ENCODE measurements at regions not wholly inside any gene's neighbourhood (a gene's known extent, or its start where the extent isn't known, plus 50 kb on each side); places are given as distances from the start of the nearest gene placed in this dataset.
"Not testable (repeated sequence)": the region's sequence is repeated elsewhere in the genome, so short reads cannot be mapped to it uniquely, and the experiment has no call there.

DNA sequence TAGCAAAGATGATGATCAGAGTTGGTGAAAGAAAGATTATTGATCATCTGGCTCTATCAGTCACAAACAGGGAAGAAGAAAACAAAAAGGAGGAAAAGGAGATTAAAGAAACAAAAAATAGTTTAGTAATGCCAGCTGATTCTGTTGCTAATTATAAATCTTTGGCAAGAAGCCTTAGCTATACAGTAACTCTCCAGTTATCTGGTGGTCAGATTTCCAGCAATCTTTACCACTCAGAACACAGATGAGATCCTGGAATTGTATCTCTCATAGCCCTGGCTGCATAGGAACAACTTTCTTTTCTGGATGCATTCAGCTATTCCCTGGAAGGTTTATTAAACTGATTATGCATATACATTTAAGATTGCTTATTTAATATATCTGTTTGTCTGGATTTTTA is 256.8 kb upstream of the ZEB2 start:
- no peak for DNase-seq

DNA sequence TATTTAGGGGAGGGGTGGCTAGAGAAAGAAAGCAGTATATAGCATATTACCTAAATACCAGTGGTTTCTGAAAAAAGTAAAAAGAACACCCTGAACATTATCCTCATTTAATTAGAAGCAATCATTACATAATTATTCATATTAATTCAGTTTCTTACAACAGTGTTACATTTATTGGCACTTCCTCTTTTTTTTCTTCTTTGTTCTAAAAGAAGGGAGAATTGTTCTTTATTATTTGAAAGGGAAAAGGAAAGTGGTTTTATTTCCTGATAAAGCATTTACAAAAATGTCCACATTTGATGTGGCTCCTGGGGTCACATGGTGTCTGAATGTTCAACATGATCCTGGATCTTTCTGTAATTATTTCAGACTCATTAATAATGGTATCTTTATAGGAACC is 254.9 kb upstream of the ZEB2 start:
- no peak for DNase-seq

DNA sequence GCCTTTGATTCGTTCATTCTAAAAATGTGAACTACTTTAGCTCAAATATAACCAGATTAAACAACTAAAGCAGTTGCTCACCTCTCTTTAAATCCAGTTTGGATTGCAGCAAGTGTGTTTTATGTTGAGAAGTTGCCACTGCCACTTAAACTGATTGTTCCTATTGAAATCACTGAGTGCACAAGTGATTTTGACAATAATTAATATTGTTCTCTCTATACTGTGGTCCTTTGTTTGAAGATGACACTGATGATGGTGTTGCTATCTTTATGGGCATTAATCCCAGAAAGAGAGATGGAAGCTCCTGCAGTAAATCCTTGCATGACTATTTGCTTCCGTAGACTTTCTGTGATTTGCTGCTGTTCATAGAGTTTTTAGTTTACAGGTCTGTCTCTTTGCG is 251.4 kb upstream of the ZEB2 start:
- no peak for DNase-seq

DNA sequence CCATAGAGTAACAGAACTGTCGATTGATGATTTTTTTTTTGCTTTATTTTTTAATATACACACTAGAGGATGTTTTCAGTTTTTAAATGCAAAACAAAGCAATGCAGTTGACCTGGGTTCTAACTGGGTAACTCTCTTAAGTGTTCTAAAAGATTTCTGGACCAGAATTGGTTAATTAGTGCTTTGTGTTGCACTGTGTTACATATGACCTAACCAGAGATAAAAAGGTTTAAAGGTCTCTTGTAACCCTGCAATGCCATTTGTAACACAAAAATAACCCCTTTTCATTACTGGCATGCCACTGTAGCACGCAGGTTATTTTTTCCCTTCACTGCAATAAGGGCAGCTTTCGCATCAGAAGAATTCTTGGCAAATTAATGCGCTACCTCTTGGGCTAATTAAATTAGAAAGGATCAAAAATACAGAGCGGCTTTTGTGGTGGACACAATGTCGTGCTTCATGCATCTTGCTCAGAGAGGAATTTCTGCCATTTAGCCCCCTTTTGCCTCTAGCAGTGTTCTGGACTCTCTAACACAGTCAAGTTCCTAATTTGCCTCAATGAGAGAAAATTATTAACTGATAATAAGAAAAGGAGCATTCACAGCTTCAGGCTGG is 250.8 kb upstream of the ZEB2 start:
- no peak for DNase-seq

DNA sequence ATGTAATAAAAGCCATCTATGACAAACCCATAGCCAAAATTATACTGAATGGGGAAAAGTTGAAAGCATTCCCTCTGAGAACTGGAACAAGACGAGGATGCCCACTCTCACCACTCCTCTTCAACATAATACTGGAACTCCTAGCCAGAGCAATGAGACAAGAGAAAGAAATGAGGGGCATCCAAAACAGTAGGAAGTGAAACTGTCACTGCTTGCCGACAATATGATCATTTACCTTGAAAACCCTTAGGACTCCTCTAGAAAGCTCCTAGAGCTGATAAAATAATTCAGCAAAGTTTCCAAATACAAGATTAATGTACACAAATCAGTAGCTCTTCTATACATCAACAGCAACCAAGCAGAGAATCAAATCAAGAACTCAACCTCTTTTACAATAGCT is 241.0 kb upstream of the ZEB2 start:
- DNase-seq = not testable (repeated sequence)

DNA sequence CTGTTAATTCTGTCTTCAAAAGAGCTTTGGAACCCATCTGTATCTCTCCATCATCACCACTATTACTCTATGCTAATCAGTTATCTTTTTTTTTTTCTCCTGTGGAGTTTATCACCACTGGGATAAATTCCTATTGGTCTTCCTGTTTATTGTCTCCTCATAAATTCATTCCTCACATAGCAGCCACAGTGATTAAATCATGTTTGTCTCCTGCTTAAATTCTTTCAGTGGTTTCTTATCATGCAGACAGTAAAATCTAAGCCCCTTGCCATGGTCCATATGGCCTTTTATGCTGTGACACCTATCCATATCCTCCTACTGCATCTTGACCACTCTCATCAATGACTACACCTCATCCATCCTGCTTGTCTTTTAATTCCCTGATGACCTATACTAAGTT is 239.8 kb upstream of the ZEB2 start:
- DNase-seq = no peak

DNA sequence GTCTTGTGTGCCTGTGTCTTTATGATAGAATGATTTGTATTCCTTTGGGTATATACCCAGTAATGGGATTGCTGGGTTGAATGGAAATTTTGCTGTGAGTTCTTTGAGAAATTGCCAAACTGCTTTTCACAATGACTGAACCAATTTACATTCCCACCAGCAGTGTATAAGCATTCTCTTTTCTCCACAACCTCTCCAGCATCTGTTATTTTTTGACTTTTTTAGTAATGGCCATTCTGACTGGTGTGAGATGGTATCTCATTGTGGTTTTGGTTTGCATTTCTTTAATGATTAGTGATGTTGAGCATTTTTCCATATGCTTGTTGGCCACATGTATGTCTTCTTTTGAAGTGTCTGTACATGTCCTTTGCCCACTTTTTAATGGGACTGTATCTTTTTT is 238.3 kb upstream of the ZEB2 start:
- DNase-seq = not testable (repeated sequence)

DNA sequence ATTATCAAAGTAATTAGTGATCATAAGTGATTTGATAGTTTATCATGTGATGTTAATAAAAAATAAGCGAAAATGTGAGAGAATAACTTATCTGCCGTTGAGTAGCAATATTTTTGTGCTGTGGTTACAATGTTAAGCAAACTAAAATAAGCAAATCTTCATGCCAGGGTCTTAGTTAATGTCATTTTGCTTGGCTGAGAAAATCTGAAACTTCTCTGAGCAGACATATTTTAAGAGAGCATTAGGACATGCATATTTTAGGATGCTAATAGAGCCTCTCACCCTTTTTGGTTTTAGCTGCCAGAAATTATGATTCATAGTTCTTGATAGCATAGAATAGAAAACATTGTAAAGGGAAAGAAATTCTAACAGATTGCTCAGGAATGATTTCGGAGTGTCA is 233.5 kb upstream of the ZEB2 start:
- no peak for DNase-seq

DNA sequence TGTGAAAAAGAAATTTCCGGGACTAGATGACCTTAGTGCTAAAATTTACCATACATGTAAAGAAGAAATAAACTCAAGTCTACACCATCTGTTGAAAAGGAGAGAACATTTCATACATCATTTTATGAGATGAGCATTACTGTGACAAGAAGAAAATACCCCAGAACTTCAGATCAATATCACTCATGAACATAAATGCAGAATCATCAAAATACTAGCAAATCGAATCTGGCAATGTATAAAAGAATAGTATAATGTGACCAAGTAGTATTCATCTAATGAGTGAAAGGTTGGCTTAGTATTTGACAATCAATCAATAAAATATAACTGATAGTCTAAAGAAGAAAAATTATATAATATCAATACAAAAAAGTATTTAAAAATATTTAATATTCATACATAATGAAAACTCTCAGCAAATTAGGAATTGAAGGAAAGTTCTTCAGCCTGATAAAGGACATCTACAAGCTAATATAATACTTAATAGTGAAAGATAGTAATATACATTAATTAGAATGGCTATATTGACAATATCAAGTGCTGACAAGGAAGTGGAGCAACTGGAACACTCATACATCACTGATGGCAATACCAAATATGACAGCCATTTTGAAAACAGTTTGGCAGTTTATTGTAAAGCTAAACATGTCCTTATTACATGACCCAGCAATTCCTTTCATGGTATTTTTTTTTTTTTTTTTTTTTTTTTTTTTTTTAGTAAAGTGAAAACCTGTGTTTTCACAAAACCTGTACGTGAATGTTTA is 231.4 kb upstream of the ZEB2 start:
- DNase-seq = no peak

DNA sequence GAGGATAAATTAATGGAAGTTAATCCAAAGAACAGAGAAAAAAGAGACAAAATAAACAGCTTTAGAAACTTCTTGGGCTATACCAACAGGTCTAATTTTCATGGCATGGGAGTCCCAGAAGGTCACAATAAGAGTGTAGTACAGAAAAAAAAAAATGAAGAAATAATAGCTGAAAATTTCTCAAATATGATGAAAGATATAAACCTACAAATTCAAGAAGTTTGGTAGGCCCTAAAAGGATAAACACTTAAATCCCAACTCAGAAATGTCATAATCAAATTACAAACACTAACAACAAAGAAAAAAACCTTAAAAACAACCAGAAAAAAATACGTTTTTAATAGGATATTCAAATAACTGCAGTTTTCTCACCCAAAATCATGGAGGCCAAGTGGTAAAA is 229.3 kb upstream of the ZEB2 start:
- no peak for DNase-seq

DNA sequence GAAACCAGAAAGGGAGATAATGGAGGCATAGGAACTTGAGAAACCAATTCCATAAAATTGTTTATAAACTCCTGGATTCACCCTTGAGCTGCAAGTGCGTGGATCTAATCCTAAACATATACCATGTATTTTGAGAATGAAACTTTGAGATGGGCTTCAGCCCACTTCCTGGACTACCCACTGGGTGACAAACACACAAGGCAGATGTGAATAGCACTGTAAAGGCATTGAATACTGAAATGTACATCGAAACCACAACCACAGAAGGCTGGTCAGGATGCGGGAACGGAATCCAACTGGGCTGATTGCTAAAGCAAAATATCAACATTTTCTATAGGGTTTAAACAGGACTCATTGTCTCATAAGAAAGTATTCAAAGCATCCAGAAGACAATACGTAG is 228.5 kb upstream of the ZEB2 start:
- DNase-seq = no peak

DNA sequence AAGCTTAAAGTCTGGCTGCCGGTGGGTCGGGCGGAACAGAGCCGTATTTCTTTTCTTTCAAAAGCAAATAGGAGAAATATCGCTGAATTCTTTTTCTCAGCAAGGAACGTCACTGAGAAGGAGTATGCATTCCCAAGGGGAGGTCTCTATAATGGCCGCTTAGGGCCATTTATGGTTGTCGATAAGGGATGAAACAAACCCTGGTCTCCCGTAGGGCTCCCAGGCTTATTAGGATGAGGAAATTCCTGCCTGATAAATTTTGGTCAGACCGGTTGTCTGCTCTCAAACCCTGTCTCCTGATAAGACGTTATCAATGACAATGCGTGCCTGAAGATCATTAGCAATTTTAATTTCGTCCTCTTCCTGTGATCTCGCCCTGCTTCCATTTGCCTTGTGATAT is 227.7 kb upstream of the ZEB2 start:
- no peak for DNase-seq

DNA sequence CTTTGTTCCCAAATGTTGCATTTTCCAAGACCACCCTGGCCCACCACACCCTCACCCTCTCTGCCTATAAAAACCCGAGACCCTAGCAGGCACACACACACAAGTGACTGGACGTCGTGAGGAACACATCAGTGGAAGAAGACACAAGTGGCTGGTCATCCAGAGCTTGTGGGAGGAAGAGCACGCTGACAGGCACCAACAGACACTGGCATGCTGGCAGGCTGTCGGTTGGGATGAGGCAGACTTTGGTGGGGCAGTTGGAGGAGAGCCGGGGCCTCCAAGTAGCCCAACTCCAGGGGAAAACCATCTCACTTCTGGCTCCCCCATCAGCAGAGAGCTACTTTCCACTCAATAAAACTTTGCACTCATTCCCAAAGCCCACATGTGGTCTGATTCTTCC is 225.5 kb upstream of the ZEB2 start:
- DNase-seq = no peak

DNA sequence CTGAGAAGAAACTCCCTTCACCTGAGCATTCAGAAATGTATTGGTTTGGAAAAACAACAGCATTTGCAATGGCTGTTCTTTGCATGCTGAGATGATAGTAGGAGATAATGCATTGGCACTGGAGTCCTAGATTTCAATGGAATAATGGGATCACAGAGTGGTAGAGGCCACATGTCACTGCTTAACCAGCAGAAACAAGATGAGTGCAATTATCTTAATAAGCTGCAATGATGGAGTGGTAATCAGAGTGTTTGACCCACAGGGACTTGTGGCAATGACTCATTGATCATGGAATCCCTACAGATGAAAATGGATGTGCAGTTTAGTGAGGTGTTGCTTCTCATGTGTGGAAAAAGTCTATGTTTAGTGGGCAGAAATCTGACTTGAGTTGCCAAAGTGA is 218.8 kb upstream of the ZEB2 start:
- DNase-seq = no peak

DNA sequence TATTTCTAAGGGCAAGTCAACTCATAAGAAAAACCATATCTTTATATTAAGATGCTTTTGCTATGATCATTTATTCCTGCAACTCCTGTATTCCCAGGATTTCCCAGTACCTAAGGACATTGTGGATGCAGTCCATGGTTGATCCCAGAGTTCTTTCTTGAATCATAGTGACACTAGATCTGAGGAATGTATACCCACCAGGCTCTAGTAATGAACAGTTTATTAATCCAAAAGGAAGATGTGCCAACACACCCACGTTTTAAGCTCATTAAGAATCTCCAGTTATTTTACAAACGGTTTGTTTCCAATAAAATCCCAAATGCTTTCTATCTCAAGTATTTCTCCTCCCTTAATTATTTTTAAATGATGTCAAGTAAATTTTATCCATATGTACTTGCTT is 210.8 kb upstream of the ZEB2 start:
- no peak for DNase-seq

DNA sequence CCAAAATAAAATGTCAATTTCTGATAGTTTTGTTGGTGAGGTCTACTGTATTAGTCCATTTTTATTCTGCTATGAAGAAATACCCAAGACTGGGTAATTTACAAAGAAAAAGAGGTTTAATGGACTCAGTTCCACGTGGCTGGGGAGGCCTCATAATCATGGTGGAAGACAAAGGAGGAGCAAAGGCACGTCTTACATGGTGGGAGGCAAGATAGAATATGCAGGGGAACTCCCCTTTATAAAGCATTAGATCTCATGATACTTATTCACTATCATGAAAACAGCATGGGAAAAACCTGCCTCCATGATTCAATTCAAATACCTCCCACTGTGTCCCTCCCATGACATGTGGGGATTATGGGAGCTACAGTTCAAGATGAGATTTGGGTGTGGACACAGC is 204.5 kb upstream of the ZEB2 start:
- not testable (repeated sequence) for DNase-seq

DNA sequence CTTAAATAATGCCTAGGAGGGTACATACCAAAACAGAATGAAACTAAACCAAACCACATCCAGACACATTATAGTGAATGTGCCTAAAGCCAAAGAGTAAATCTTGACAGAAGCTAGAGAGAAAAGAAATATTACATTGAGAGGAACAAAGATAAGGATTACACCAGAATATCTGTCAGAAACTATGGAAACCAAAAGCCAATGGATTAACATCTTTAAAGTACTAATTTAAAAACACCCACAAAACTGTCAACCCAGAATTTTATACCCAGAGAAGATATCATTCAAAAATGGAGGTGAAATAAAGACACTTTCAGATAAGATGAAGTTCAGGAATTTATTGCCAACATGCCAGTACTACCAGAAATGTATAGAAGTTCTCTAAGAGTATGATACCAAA is 198.5 kb upstream of the ZEB2 start:
- no peak for DNase-seq

DNA sequence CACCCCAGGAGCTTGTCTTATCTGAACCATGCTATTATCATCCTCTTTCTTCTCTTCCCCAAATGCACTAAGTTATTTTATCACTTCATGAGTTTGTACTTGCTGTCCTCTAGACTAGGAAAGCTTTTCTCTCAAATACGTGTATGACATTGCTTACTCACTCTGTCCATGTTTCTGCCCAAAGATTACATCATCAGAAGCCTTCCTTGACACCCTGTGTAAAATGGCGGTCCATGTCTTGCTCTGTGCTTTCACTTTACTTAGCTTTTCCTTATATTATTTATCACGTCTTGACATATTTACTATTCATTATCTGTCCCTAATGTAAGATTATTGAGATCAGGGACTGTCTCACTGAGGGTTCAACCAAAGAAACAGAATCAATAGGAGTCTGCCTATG is 196.1 kb upstream of the ZEB2 start:
- no peak for DNase-seq

DNA sequence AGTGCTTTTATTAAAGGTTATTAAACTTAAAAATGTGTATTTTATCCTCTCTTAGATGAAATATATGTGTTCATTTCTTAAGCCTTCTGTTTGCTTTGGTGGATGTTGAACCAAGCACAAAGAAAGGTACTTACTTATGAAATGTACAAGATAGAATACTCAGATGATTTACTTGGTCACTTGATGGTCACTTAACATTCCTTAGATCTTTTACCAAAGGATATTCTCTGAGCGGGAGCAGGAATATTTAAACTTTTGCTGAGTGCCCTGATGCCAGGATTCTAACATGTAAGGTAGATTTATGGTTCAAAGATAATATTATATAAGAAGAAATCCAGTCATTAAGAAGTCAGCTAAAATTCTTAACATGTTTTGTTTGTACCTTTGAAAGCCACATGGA is 193.5 kb upstream of the ZEB2 start:
- DNase-seq = no peak

DNA sequence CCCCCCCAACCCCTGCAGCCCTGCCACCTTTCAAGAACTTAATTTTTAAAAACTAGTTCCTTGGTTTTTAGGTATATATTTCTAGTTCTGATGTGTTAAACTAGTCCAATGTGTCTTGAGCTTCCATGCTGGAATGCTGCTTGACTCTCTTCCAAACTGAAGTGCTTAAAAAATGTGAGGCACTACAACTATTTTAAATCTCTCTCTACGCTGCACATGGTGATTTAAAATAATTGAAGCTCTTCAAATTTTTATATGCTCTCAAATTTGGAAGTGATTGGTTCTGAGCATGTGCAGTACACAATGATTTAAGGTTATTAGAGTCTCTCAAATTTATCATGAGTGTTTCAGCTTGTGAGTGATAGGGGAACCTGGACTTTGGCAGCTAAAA is 192.6 kb upstream of the ZEB2 start:
- DNase-seq = no peak

DNA sequence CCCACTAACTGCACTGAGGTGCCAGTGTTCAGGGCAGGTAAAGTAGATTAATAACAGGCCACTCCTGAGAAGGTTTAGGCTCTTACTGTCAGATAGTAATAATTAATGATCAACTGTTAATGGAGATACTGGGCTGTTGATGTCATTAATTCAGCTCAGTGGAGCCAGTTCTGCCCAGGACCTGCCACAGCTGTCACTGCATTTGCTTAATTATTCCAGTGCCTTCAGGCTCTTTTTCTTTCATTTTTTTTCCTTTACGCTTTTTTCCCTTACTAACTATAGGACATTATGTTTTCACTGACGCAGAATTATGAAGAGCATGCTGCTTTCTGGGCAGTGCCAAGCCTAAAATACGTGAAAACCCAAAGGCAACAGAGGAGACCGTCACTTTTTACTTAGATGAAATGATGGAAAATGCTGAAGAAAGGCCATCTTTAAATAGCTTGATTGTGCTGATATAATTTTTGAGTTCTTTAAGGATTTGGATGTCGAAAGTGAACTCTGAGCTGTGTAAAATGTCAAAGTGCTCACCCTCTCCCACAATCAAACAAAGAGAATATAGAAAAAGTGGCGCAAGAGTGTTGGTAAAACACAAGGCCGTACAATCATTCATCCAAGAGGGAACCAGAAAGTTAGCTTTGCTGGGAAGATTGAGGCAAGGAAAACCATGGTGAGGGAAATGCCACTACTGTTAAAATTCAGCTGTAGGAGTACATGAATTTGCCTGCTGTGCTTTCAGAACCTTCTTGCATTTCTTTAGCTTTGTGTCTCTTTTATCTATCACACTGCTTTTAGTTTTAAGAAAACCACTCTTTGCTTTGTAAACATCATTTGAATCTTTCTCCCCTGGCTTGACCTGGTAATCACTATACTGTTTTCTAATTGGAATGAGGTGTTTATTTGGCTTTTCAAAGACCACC is 192.0 kb upstream of the ZEB2 start:
- DNase-seq = no peak

DNA sequence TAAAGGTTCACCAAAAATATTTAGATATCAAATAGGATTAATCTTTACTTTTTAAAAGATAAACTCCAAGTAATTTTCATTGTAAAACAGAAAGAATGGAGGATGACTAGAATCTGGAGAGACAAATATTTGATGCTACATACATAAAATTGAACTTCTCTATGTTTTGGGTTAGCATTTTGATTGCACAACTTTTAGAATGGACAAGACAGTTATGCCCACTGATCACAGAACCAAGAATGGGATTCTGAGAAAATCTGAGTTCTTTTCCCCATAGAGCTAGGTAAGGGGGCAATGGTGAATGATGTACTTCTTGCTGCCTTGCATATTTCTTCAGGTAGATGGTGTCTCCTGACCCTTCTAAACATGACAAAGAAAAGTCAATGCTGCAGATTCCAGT is 191.2 kb upstream of the ZEB2 start:
- DNase-seq = no peak

DNA sequence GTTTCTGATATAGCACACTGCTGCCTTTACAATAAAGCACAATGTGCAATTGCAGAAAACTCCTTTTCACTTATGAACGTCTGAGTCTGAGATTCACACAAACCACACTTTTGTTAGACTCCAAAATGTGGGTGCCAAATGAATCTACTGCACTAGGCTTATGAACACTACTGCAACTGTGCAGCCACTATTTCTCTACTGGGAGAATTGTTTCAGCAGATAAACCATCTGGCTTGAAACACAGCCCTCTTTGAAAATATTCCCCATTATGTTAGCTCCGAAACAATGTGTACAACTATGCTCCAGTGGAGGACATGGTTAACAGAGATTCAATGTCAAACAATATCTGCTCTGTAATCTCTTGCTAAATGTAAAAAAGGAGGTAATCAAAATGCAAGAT is 188.7 kb upstream of the ZEB2 start:
- DNase-seq = no peak

DNA sequence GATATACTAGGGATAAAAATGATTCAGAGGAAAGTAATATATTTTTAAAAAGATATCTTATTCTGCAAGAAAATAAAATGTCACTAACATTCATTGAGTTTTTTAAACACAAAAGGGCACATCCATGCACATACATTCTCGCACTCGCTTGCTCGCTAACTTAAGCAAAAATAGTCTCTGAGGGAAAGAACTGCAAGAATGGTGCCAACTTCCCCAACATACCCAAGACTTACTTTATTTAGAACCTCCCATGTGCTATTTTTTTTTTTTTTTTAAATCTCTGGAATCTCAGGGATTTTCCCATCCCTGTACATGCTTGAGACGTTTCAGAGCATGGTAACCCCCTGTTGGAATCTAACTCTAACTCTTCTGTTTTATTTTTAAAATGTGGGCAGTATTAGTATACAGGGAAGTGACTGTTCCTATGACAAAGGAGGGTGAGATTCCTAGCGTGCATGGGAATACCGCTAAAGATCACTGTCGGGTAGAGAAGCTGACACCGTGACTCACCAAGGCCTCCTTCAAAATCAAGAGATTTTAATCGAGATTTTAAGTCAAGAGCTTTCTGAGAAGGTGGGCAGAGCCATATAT is 187.9 kb upstream of the ZEB2 start:
- DNase-seq = no peak
